Activated T-cell treated with anti-CD3 and anti-CD28 coated beads, Interleukin-2, amount 50 U/mL, for 4 hours (primary cell): ENCODE measurements at regions not wholly inside any gene's neighbourhood (a gene's known extent, or its start where the extent isn't known, plus 50 kb on each side); places are given as distances from the start of the nearest gene placed in this dataset.

ENCODE experiments used
- ATAC-seq, 2 donors: fragments of 200-7000 bp; cut with Tn5 transposase; one replicate each; pipeline ENCODE4 v1.10.0; 2021
- DNase-seq: peaks from one replicate; pipeline ENCODE4 v3.0.0-alpha.2; 2020
- H3K27me3 Mint-ChIP-seq: one replicate; pipeline ENCODE4 v1.8.0; 2021; ENCODE audit warnings: low read depth, mixed read lengths
- H3K36me3 Mint-ChIP-seq: one replicate; pipeline ENCODE4 v1.8.0; 2022; ENCODE audit warnings: mixed read lengths; ENCODE audit not compliant: insufficient read depth
- H3K4me1 Mint-ChIP-seq: one replicate; pipeline ENCODE4 v1.8.0; 2021; ENCODE audit warnings: low read depth, mixed read lengths
- H3K4me3 Mint-ChIP-seq: one replicate; pipeline ENCODE4 v1.8.0; 2021; ENCODE audit warnings: mild to moderate bottlenecking, moderate library complexity, mixed read lengths
- H3K9me3 Mint-ChIP-seq: one replicate; pipeline ENCODE4 v1.8.0; 2021; ENCODE audit warnings: mixed read lengths

DNA sequence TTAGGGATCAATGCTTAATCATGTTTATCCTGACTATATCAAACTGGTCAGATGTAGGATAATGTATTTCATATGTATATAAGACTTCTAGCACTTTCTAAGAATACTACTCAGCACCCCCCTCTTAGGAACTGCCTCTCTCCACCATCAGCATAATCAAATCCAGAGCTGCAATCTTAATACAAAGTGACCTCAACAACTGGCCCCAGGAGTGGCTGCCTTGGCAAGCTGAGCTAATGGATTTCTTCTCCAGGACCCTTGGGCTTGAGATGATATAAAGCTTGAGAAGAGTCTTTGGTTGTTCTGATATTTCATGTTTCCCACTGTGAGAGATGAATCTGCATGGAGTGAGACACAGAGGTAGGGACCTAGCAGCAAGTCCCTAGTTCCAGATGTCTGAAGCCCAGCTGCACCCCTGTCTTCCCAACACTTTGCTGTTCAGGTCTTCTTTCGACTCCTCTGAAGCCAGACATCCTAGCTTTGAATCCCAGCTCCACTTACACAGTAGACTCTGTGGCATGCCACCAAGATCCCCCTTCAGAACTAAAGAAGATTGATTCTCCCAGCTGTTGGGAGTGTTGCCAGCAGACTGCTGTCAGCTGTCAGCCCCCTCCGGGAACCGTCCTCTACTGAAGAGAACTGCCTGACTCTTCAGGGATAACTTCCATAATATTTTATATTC lies 309.3 kb upstream of the UBE2E2 start:
- H3K27me3 Mint-ChIP-seq: peaks cover 2% of the 10 kb centered on the region
- H3K4me1 Mint-ChIP-seq: no peaks in the 10 kb centered on the region
- DNase-seq: no peak
- H3K4me3 Mint-ChIP-seq: no peak overlapping the region
- no peak for ATAC-seq
- no peaks in the 10 kb centered on the region for H3K9me3 Mint-ChIP-seq
- H3K36me3 Mint-ChIP-seq: no peaks in the 10 kb centered on the region

DNA sequence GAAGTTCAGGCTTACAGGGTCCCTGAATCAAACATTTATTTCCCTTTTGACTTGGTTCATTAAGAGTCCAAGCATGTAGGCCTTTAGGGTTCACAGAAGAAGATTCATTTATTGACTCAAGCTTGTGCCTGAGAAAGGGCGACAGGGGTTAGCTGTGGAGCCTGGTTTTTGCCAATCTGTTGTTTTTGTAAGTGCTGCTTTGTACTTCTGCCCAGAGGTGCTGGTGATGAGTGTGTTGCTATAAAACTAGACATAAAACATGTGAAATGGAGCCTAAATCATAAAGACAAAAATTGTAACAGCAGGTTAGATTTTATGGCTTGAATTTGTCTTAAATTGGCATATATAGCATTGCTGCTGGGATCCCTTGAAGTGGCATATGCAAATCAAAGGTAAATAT lies 308.3 kb upstream of the UBE2E2 start:
- Mint-ChIP-seq H3K4me1 (no peaks in the 10 kb centered on the region), H3K27me3 (peaks cover 2% of the 10 kb centered on the region), H3K4me3 (no peak overlapping the region), H3K36me3 (no peaks in the 10 kb centered on the region), H3K9me3 (no peaks in the 10 kb centered on the region)
- DNase-seq (no peak), ATAC-seq (no peak)

DNA sequence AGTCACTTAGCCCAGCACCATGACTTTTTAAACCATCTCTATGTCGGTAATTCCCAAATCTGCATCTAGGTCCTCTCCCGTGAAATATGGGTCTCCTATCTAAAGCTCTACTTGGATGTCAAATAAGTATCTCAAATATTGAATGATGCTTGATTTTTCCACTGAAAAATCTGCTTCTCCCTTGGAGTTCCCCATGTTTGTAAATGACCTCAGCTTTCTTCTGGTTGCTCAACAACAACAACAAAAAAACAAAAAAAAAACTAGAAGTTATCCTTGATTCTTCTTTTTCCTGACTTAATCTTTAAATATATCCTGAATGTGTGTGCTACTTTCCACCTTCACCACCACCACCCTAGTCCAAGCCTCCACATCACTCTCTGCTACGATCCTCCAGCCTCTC lies 307.5 kb upstream of the UBE2E2 start:
- H3K9me3 Mint-ChIP-seq: no peaks in the 10 kb centered on the region
- H3K27me3 Mint-ChIP-seq: peaks cover 2% of the 10 kb centered on the region
- no peak for DNase-seq
- no peaks in the 10 kb centered on the region for H3K4me1 Mint-ChIP-seq
- no peak overlapping the region for H3K4me3 Mint-ChIP-seq
- H3K36me3 Mint-ChIP-seq: no peaks in the 10 kb centered on the region
- ATAC-seq: no peak

DNA sequence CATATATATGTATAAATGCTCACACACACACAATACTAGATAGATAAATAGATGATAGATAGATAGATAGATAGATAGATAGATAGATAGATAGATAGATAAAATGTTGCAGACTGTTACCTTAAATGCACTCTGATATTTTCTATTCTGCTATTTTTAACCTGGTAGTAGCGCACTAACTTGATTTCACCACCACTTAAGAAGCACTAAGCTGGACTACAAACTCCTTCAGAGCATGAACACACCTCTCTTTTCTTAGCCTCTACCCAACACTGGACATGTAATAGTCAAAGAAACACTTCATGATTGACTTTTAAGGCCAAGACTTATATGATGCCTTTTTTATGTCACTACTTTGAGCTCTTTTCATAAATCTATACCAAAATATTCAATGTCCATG lies 304.6 kb upstream of the UBE2E2 start:
- ATAC-seq (no peak), DNase-seq (no peak)
- H3K9me3 Mint-ChIP-seq: peaks cover 6% of the 10 kb centered on the region
- no peaks in the 10 kb centered on the region for H3K4me1 Mint-ChIP-seq
- H3K4me3 Mint-ChIP-seq: no peak overlapping the region
- no peaks in the 10 kb centered on the region for H3K36me3 Mint-ChIP-seq
- peaks cover 2% of the 10 kb centered on the region for H3K27me3 Mint-ChIP-seq

- no peaks in the 10 kb centered on the region for H3K36me3 Mint-ChIP-seq
- no peak for DNase-seq
- H3K4me3 Mint-ChIP-seq: no peak overlapping the region
- H3K27me3 Mint-ChIP-seq: no peaks in the 10 kb centered on the region
- no peaks in the 10 kb centered on the region for H3K4me1 Mint-ChIP-seq
- no peak for ATAC-seq
- H3K9me3 Mint-ChIP-seq: peaks cover 6% of the 10 kb centered on the region
These were observed 303.7 kb upstream of the UBE2E2 start for GRCh38 chr3:22899441-22899840.

DNA sequence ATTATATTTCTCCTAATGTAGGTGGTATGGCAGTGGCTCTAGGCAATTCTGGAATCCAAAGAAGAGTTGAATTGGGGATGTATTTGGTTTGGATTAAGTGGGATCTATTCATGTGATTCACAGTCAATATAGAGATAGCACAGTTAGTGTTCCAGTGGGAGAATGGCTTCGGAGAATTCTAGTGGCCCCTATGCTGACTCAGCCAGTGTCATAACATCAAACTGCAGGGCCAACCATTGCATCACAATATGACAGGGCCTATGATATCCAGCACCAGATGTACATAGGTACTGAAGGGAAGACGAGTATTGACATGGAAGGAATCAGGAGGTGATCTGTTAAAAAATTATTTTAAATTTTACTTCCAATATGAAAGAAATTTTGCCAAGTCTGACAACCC lies 302.8 kb upstream of the UBE2E2 start:
- H3K4me1 Mint-ChIP-seq: no peaks in the 10 kb centered on the region
- ATAC-seq: no peak
- DNase-seq: no peak
- no peaks in the 10 kb centered on the region for H3K27me3 Mint-ChIP-seq
- no peak overlapping the region for H3K4me3 Mint-ChIP-seq
- H3K9me3 Mint-ChIP-seq: peaks cover 6% of the 10 kb centered on the region
- H3K36me3 Mint-ChIP-seq: no peaks in the 10 kb centered on the region

GRCh38 chr3:22901684-22902083 lies 301.4 kb upstream of the UBE2E2 start:
- DNase-seq: no peak
- Mint-ChIP-seq H3K4me1 (no peaks in the 10 kb centered on the region), H3K4me3 (no peak overlapping the region), H3K9me3 (peaks cover 6% of the 10 kb centered on the region), H3K36me3 (no peaks in the 10 kb centered on the region), H3K27me3 (no peaks in the 10 kb centered on the region)
- no peak for ATAC-seq

GRCh38 chr3:22907161-22907780 lies 295.9 kb upstream of the UBE2E2 start:
- H3K4me3 Mint-ChIP-seq: no peak overlapping the region
- no peaks in the 10 kb centered on the region for H3K36me3 Mint-ChIP-seq
- no peak for ATAC-seq
- H3K9me3 Mint-ChIP-seq: peaks cover 3% of the 10 kb centered on the region
- H3K27me3 Mint-ChIP-seq: no peaks in the 10 kb centered on the region
- no peak for DNase-seq
- no peaks in the 10 kb centered on the region for H3K4me1 Mint-ChIP-seq

DNA sequence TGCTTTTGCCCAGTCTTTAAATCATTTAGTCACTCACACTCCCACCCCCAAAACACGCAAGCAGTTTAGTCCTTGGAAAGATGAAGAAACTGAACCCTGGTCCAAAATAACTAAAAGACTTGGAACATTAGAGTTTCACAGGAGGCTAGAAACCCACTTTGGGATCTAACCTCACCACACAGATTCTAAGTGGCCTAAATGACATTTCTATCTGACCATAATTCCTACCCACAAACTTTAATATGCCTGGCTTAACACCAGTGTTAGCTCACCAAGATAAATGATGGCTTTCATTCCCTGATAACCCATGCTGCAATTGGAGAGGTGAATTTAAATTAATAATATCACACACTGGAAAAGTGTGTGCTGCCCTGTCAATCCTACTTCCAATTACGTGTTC lies 295.3 kb upstream of the UBE2E2 start:
- no peaks in the 10 kb centered on the region for H3K4me1 Mint-ChIP-seq
- H3K4me3 Mint-ChIP-seq: no peak overlapping the region
- H3K9me3 Mint-ChIP-seq: peaks cover under 1% of the 10 kb centered on the region
- no peaks in the 10 kb centered on the region for H3K27me3 Mint-ChIP-seq
- DNase-seq (no peak), ATAC-seq (no peak)
- no peaks in the 10 kb centered on the region for H3K36me3 Mint-ChIP-seq

DNA sequence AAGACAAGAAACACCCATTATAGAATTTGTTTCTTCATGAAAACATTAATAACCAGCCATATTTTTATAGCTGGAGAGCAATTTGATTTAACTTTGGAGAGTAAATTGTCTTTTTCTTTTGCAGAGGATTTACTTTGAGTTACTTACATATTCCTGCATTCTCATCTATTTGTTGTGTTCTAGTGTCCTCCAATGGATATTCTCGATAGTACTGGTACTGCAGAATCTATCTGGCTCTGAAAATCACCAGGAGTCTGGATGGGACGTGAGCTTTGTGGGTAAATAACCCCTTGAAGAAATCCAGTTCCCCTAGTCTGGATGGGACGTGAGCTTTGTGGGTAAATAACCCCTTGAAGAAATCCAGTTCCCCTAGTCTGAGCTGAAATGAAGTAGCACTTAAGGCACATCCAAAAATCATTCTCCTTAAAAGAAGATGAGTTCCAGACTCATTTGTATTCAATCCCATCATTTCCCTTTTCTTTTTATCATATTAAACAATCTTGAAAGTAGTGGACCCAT lies 294.1 kb upstream of the UBE2E2 start:
- Mint-ChIP-seq H3K27me3 (no peaks in the 10 kb centered on the region), H3K4me3 (no peak overlapping the region), H3K4me1 (no peaks in the 10 kb centered on the region), H3K9me3 (no peaks in the 10 kb centered on the region), H3K36me3 (no peaks in the 10 kb centered on the region)
- ATAC-seq (no peak), DNase-seq (no peak)

GRCh38 chr3:22916933-22917332 lies 286.2 kb upstream of the UBE2E2 start:
- Mint-ChIP-seq H3K27me3 (no peaks in the 10 kb centered on the region), H3K4me3 (no peak overlapping the region), H3K36me3 (no peaks in the 10 kb centered on the region), H3K9me3 (no peaks in the 10 kb centered on the region), H3K4me1 (no peaks in the 10 kb centered on the region)
- DNase-seq (no peak), ATAC-seq (no peak)

GRCh38 chr3:22920006-22920405 lies 283.1 kb upstream of the UBE2E2 start:
- Mint-ChIP-seq H3K9me3 (no peaks in the 10 kb centered on the region), H3K4me3 (no peak overlapping the region), H3K4me1 (no peaks in the 10 kb centered on the region), H3K27me3 (no peaks in the 10 kb centered on the region), H3K36me3 (no peaks in the 10 kb centered on the region)
- ATAC-seq: no peak
- no peak for DNase-seq

GRCh38 chr3:22922317-22922716 lies 280.8 kb upstream of the UBE2E2 start:
- DNase-seq (no peak), ATAC-seq (no peak)
- no peaks in the 10 kb centered on the region for H3K4me1 Mint-ChIP-seq
- H3K4me3 Mint-ChIP-seq: no peak overlapping the region
- no peaks in the 10 kb centered on the region for H3K36me3 Mint-ChIP-seq
- no peaks in the 10 kb centered on the region for H3K9me3 Mint-ChIP-seq
- H3K27me3 Mint-ChIP-seq: no peaks in the 10 kb centered on the region

- no peak overlapping the region for H3K4me3 Mint-ChIP-seq
- H3K36me3 Mint-ChIP-seq: no peaks in the 10 kb centered on the region
- H3K27me3 Mint-ChIP-seq: no peaks in the 10 kb centered on the region
- DNase-seq (no peak), ATAC-seq (no peak)
- H3K9me3 Mint-ChIP-seq: no peaks in the 10 kb centered on the region
- no peaks in the 10 kb centered on the region for H3K4me1 Mint-ChIP-seq
These were observed 279.4 kb upstream of the UBE2E2 start for GRCh38 chr3:22923711-22924110.
